ENCODE measurements at regions not wholly inside any gene's neighbourhood (a gene's known extent, or its start where the extent isn't known, plus 50 kb on each side); places are given as distances from the start of the nearest gene placed in this dataset.

GRCh38 chr10:125548878-125549277, 134.1 kb downstream of the TEX36 start:
- H3K79me1 ChIP-seq (ENCODE audit: low read length), result no peaks in the 10 kb centered on the region
- no peak overlapping the region for H2BK12ac ChIP-seq (ENCODE audit: low read length)
- no peak overlapping the region for H2BK120ac ChIP-seq (ENCODE audit: insufficient read depth, low read length, poor library complexity)
- H2BK5ac ChIP-seq (ENCODE audit: low read depth, low read length, poor library complexity), result no peak overlapping the region
- no peak overlapping the region for H2AK5ac ChIP-seq (ENCODE audit: low read length)
- no peak overlapping the region for H3K4ac ChIP-seq (ENCODE audit: low read depth, low read length)
- H3K27ac ChIP-seq (ENCODE audit: low read depth, low read length), result no peak overlapping the region
- no peak overlapping the region for H4K91ac ChIP-seq (ENCODE audit: low read depth, low read length)
- no peak overlapping the region for H4K12ac ChIP-seq (ENCODE audit: low read depth, low read length)
- no peaks in the 10 kb centered on the region for H3K4me1 ChIP-seq (ENCODE audit: control insufficient read depth in 1 of 2, insufficient read depth in 2 of 2, low read length in 2 of 2)
- H3K9me3 ChIP-seq (ENCODE audit: insufficient read depth, low read depth, low read length), result no peaks in the 10 kb centered on the region
- H3K18ac ChIP-seq (ENCODE audit: low read length), result no peak overlapping the region
- no peak for DNase-seq
- H4K8ac ChIP-seq (ENCODE audit: low read depth, low read length), result no peak overlapping the region
- no peak overlapping the region for H3K4me3 ChIP-seq (ENCODE audit: low read depth, low read length)
- no peak overlapping the region for H3K9ac ChIP-seq (ENCODE audit: low read length)
- H3K79me2 ChIP-seq (ENCODE audit: control insufficient read depth, insufficient read depth, low read length, poor library complexity), result no peaks in the 10 kb centered on the region
- no peak overlapping the region for H3K4me2 ChIP-seq (ENCODE audit: low read length)
- WGBS (ENCODE audit: extremely low coverage, insufficient coverage, insufficient read length), result no CpG with 5 or more reads among the region's 7 CpGs
- no peaks in the 10 kb centered on the region for H3K27me3 ChIP-seq (ENCODE audit: insufficient read depth, low read length)
- H3K36me3 ChIP-seq (ENCODE audit: control insufficient read depth in 1 of 2, insufficient read depth in 2 of 2, low read length in 2 of 2), result no peaks in the 10 kb centered on the region
- H3K14ac ChIP-seq (ENCODE audit: low read length), result no peak overlapping the region
- no peak overlapping the region for H2AFZ ChIP-seq (ENCODE audit: insufficient read depth, low read length, poor library complexity)
- no peak overlapping the region for H3K23ac ChIP-seq (ENCODE audit: low read length)

GRCh38 chr10:125548356-125548755, 134.6 kb downstream of the TEX36 start:
- no peaks in the 10 kb centered on the region for H3K27me3 ChIP-seq (ENCODE audit: insufficient read depth, low read length)
- no peak overlapping the region for H3K4ac ChIP-seq (ENCODE audit: low read depth, low read length)
- H3K4me1 ChIP-seq (ENCODE audit: control insufficient read depth in 1 of 2, insufficient read depth in 2 of 2, low read length in 2 of 2), result no peaks in the 10 kb centered on the region
- no peak overlapping the region for H3K14ac ChIP-seq (ENCODE audit: low read length)
- H4K12ac ChIP-seq (ENCODE audit: low read depth, low read length), result no peak overlapping the region
- no peak overlapping the region for H2BK5ac ChIP-seq (ENCODE audit: low read depth, low read length, poor library complexity)
- no peak overlapping the region for H3K9ac ChIP-seq (ENCODE audit: low read length)
- WGBS (ENCODE audit: extremely low coverage, insufficient coverage, insufficient read length), result no CpG with 5 or more reads among the region's 4 CpGs
- H3K4me3 ChIP-seq (ENCODE audit: low read depth, low read length), result no peak overlapping the region
- no peak overlapping the region for H2AK5ac ChIP-seq (ENCODE audit: low read length)
- H3K79me2 ChIP-seq (ENCODE audit: control insufficient read depth, insufficient read depth, low read length, poor library complexity), result no peaks in the 10 kb centered on the region
- H3K4me2 ChIP-seq (ENCODE audit: low read length), result no peak overlapping the region
- no peak overlapping the region for H3K23ac ChIP-seq (ENCODE audit: low read length)
- no peak overlapping the region for H2BK12ac ChIP-seq (ENCODE audit: low read length)
- H4K91ac ChIP-seq (ENCODE audit: low read depth, low read length), result no peak overlapping the region
- no peak overlapping the region for H4K8ac ChIP-seq (ENCODE audit: low read depth, low read length)
- H3K9me3 ChIP-seq (ENCODE audit: insufficient read depth, low read depth, low read length), result no peaks in the 10 kb centered on the region
- H3K18ac ChIP-seq (ENCODE audit: low read length), result no peak overlapping the region
- H2AFZ ChIP-seq (ENCODE audit: insufficient read depth, low read length, poor library complexity), result no peak overlapping the region
- H2BK120ac ChIP-seq (ENCODE audit: insufficient read depth, low read length, poor library complexity), result no peak overlapping the region
- H3K27ac ChIP-seq (ENCODE audit: low read depth, low read length), result no peak overlapping the region
- no peaks in the 10 kb centered on the region for H3K79me1 ChIP-seq (ENCODE audit: low read length)
- no peaks in the 10 kb centered on the region for H3K36me3 ChIP-seq (ENCODE audit: control insufficient read depth in 1 of 2, insufficient read depth in 2 of 2, low read length in 2 of 2)
- DNase-seq, result peak; percentile 87 to 92

GRCh38 chr10:125547010-125547650, 135.8 kb downstream of the TEX36 start:
- no CpG with 5 or more reads among the region's 10 CpGs for WGBS (ENCODE audit: extremely low coverage, insufficient coverage, insufficient read length)
- no peak overlapping the region for H3K18ac ChIP-seq (ENCODE audit: low read length)

GRCh38 chr10:125543796-125544195, 139.2 kb downstream of the TEX36 start:
- no peak for DNase-seq
- Histone ChIP-seq H2BK120ac (ENCODE audit: insufficient read depth, low read length, poor library complexity) (no peak overlapping the region), H3K9ac (ENCODE audit: low read length) (no peak overlapping the region), H4K8ac (ENCODE audit: low read depth, low read length) (no peak overlapping the region), H3K4ac (ENCODE audit: low read depth, low read length) (no peak overlapping the region), H3K36me3 (ENCODE audit: control insufficient read depth in 1 of 2, insufficient read depth in 2 of 2, low read length in 2 of 2) (no peaks in the 10 kb centered on the region), H2AK5ac (ENCODE audit: low read length) (no peak overlapping the region), H4K91ac (ENCODE audit: low read depth, low read length) (no peak overlapping the region), H3K4me2 (ENCODE audit: low read length) (no peak overlapping the region), H4K12ac (ENCODE audit: low read depth, low read length) (no peak overlapping the region), H2AFZ (ENCODE audit: insufficient read depth, low read length, poor library complexity) (no peak overlapping the region), H2BK12ac (ENCODE audit: low read length) (no peak overlapping the region), H3K9me3 (ENCODE audit: insufficient read depth, low read depth, low read length) (no peaks in the 10 kb centered on the region), H3K14ac (ENCODE audit: low read length) (no peak overlapping the region), H3K18ac (ENCODE audit: low read length) (no peak overlapping the region), H3K27me3 (ENCODE audit: insufficient read depth, low read length) (no peaks in the 10 kb centered on the region), H3K79me2 (ENCODE audit: control insufficient read depth, insufficient read depth, low read length, poor library complexity) (no peaks in the 10 kb centered on the region), H3K23ac (ENCODE audit: low read length) (no peak overlapping the region), H3K79me1 (ENCODE audit: low read length) (no peaks in the 10 kb centered on the region), H3K4me3 (ENCODE audit: low read depth, low read length) (peak overlapping the region; percentile 18), H3K4me1 (ENCODE audit: control insufficient read depth in 1 of 2, insufficient read depth in 2 of 2, low read length in 2 of 2) (no peaks in the 10 kb centered on the region), H3K27ac (ENCODE audit: low read depth, low read length) (no peak overlapping the region), H2BK5ac (ENCODE audit: low read depth, low read length, poor library complexity) (no peak overlapping the region)
- WGBS (ENCODE audit: extremely low coverage, insufficient coverage, insufficient read length), result no CpG with 5 or more reads among the region's 10 CpGs

More at GRCh38 chr10:125547010-125547650, 135.8 kb downstream of the TEX36 start:
- Histone ChIP-seq H3K4me1 (ENCODE audit: control insufficient read depth in 1 of 2, insufficient read depth in 2 of 2, low read length in 2 of 2) (no peaks in the 10 kb centered on the region), H3K4ac (ENCODE audit: low read depth, low read length) (no peak overlapping the region), H3K4me3 (ENCODE audit: low read depth, low read length) (no peak overlapping the region), H4K91ac (ENCODE audit: low read depth, low read length) (no peak overlapping the region), H2BK12ac (ENCODE audit: low read length) (no peak overlapping the region), H4K12ac (ENCODE audit: low read depth, low read length) (no peak overlapping the region), H3K27me3 (ENCODE audit: insufficient read depth, low read length) (no peaks in the 10 kb centered on the region), H3K9ac (ENCODE audit: low read length) (no peak overlapping the region), H2BK120ac (ENCODE audit: insufficient read depth, low read length, poor library complexity) (no peak overlapping the region), H3K23ac (ENCODE audit: low read length) (no peak overlapping the region), H3K36me3 (ENCODE audit: control insufficient read depth in 1 of 2, insufficient read depth in 2 of 2, low read length in 2 of 2) (no peaks in the 10 kb centered on the region), H3K14ac (ENCODE audit: low read length) (no peak overlapping the region), H3K79me1 (ENCODE audit: low read length) (no peaks in the 10 kb centered on the region), H3K79me2 (ENCODE audit: control insufficient read depth, insufficient read depth, low read length, poor library complexity) (no peaks in the 10 kb centered on the region), H2BK5ac (ENCODE audit: low read depth, low read length, poor library complexity) (no peak overlapping the region), H4K8ac (ENCODE audit: low read depth, low read length) (no peak overlapping the region), H2AK5ac (ENCODE audit: low read length) (no peak overlapping the region), H3K4me2 (ENCODE audit: low read length) (no peak overlapping the region), H3K27ac (ENCODE audit: low read depth, low read length) (no peak overlapping the region), H2AFZ (ENCODE audit: insufficient read depth, low read length, poor library complexity) (no peak overlapping the region), H3K9me3 (ENCODE audit: insufficient read depth, low read depth, low read length) (no peaks in the 10 kb centered on the region)
- DNase-seq, result no peak
